ENCODE measurements at regions not wholly inside any gene's neighbourhood (a gene's known extent, or its start where the extent isn't known, plus 50 kb on each side); places are given as distances from the start of the nearest gene placed in this dataset.

DNA sequence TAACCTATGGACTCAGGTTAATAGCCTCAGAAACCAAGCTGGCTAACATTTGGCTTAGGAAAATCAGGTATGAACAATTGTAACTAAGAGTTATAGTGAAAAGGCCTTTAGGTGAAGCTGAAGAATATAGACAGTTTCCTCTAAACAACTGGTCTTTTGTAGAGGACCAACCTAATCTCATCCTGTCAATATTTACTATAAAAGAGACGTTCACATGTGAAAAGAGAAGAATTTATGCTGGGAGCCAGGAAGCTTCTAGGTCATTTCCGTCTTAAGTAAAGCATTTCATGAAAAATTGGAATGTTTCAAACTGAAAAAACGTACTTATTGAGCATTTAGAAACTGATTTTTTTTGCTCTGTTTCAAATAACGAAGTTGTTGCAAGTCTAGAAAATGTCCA is 764.3 kb upstream of the GOLIM4 start:
- Histone ChIP-seq H3K27me3 (ENCODE audit: control insufficient read depth in 3 of 3, insufficient read depth in 3 of 3, low read length in 3 of 3) (no peaks in the 10 kb centered on the region), H3K9ac (ENCODE audit: low read depth in 1 of 3, low read length in 3 of 3) (no peak overlapping the region), H3K36me3 (ENCODE audit: control insufficient read depth in 3 of 3, insufficient read depth in 3 of 3, low read length in 3 of 3) (no peaks in the 10 kb centered on the region), H3K27ac (ENCODE audit: low read depth, low read length) (no peak overlapping the region), H3K4me3 (ENCODE audit: low read length in 3 of 3) (no peak overlapping the region), H3K4me1 (ENCODE audit: control insufficient read depth in 3 of 3, insufficient read depth in 3 of 3, low read length in 3 of 3) (no peaks in the 10 kb centered on the region), H3K9me3 (ENCODE audit: control insufficient read depth in 3 of 3, low read length in 3 of 3) (no peaks in the 10 kb centered on the region)

DNA sequence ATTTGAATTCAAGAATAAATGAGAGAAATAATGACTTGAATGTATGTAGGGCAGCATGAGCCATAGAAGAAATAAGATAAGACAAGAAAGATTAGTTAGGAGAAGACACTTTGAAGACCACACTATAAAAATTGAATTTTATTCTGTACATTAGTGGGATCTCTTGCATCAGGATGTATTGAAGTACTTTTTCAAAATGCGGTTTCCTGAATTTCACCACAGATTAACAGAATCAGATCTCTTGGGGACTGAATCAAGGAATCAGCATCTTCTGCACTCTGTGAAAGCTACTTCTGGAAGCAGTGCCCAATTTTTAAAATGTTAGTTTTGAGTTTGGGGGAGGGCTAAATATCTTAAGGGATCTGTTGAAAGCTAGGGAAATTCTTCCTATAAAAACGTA is 763.9 kb upstream of the GOLIM4 start:
- no peak overlapping the region for H3K27ac ChIP-seq (ENCODE audit: low read depth, low read length)
- H3K27me3 ChIP-seq (ENCODE audit: control insufficient read depth in 3 of 3, insufficient read depth in 3 of 3, low read length in 3 of 3) = no peaks in the 10 kb centered on the region
- H3K36me3 ChIP-seq (ENCODE audit: control insufficient read depth in 3 of 3, insufficient read depth in 3 of 3, low read length in 3 of 3) = no peaks in the 10 kb centered on the region
- no peaks in the 10 kb centered on the region for H3K4me1 ChIP-seq (ENCODE audit: control insufficient read depth in 3 of 3, insufficient read depth in 3 of 3, low read length in 3 of 3)
- no peak overlapping the region for H3K9ac ChIP-seq (ENCODE audit: low read depth in 1 of 3, low read length in 3 of 3)
- no peak overlapping the region for H3K4me3 ChIP-seq (ENCODE audit: low read length in 3 of 3)
- H3K9me3 ChIP-seq (ENCODE audit: control insufficient read depth in 3 of 3, low read length in 3 of 3) = no peaks in the 10 kb centered on the region

GRCh38 chr3:168859143-168859542 is 763.4 kb upstream of the GOLIM4 start:
- Histone ChIP-seq H3K4me3 (ENCODE audit: low read length in 3 of 3) (no peak overlapping the region), H3K4me1 (ENCODE audit: control insufficient read depth in 3 of 3, insufficient read depth in 3 of 3, low read length in 3 of 3) (no peaks in the 10 kb centered on the region), H3K9me3 (ENCODE audit: control insufficient read depth in 3 of 3, low read length in 3 of 3) (no peaks in the 10 kb centered on the region), H3K36me3 (ENCODE audit: control insufficient read depth in 3 of 3, insufficient read depth in 3 of 3, low read length in 3 of 3) (no peaks in the 10 kb centered on the region), H3K27me3 (ENCODE audit: control insufficient read depth in 3 of 3, insufficient read depth in 3 of 3, low read length in 3 of 3) (no peaks in the 10 kb centered on the region), H3K9ac (ENCODE audit: low read depth in 1 of 3, low read length in 3 of 3) (no peak overlapping the region), H3K27ac (ENCODE audit: low read depth, low read length) (no peak overlapping the region)

- Histone ChIP-seq H3K9ac (ENCODE audit: low read depth in 1 of 3, low read length in 3 of 3) (no peak overlapping the region), H3K4me1 (ENCODE audit: control insufficient read depth in 3 of 3, insufficient read depth in 3 of 3, low read length in 3 of 3) (no peaks in the 10 kb centered on the region), H3K27ac (ENCODE audit: low read depth, low read length) (no peak overlapping the region), H3K4me3 (ENCODE audit: low read length in 3 of 3) (no peak overlapping the region), H3K27me3 (ENCODE audit: control insufficient read depth in 3 of 3, insufficient read depth in 3 of 3, low read length in 3 of 3) (no peaks in the 10 kb centered on the region), H3K9me3 (ENCODE audit: control insufficient read depth in 3 of 3, low read length in 3 of 3) (no peaks in the 10 kb centered on the region), H3K36me3 (ENCODE audit: control insufficient read depth in 3 of 3, insufficient read depth in 3 of 3, low read length in 3 of 3) (no peaks in the 10 kb centered on the region)
Measured at GRCh38 chr3:168858327-168858726, 762.6 kb upstream of the GOLIM4 start.

GRCh38 chr3:168850109-168850508 is 754.4 kb upstream of the GOLIM4 start:
- Histone ChIP-seq H3K9me3 (ENCODE audit: control insufficient read depth in 3 of 3, low read length in 3 of 3) (no peaks in the 10 kb centered on the region), H3K27ac (ENCODE audit: low read depth, low read length) (no peak overlapping the region), H3K9ac (ENCODE audit: low read depth in 1 of 3, low read length in 3 of 3) (no peak overlapping the region), H3K27me3 (ENCODE audit: control insufficient read depth in 3 of 3, insufficient read depth in 3 of 3, low read length in 3 of 3) (peaks cover 0 to 7% (median 0%) of the 10 kb centered on the region in 3 donors), H3K4me3 (ENCODE audit: low read length in 3 of 3) (no peak overlapping the region), H3K36me3 (ENCODE audit: control insufficient read depth in 3 of 3, insufficient read depth in 3 of 3, low read length in 3 of 3) (no peaks in the 10 kb centered on the region), H3K4me1 (ENCODE audit: control insufficient read depth in 3 of 3, insufficient read depth in 3 of 3, low read length in 3 of 3) (no peaks in the 10 kb centered on the region)

GRCh38 chr3:168847291-168847883 is 751.7 kb upstream of the GOLIM4 start:
- no peak overlapping the region for H3K4me3 ChIP-seq (ENCODE audit: low read length in 3 of 3)
- no peaks in the 10 kb centered on the region for H3K4me1 ChIP-seq (ENCODE audit: control insufficient read depth in 3 of 3, insufficient read depth in 3 of 3, low read length in 3 of 3)
- no peaks in the 10 kb centered on the region for H3K9me3 ChIP-seq (ENCODE audit: control insufficient read depth in 3 of 3, low read length in 3 of 3)
- H3K36me3 ChIP-seq (ENCODE audit: control insufficient read depth in 3 of 3, insufficient read depth in 3 of 3, low read length in 3 of 3) = no peaks in the 10 kb centered on the region
- H3K9ac ChIP-seq (ENCODE audit: low read depth in 1 of 3, low read length in 3 of 3) = no peak overlapping the region
- peaks cover 0 to 14% (median 0%) of the 10 kb centered on the region in 3 donors for H3K27me3 ChIP-seq (ENCODE audit: control insufficient read depth in 3 of 3, insufficient read depth in 3 of 3, low read length in 3 of 3)
- no peak overlapping the region for H3K27ac ChIP-seq (ENCODE audit: low read depth, low read length)

GRCh38 chr3:168844894-168845482 is 749.3 kb upstream of the GOLIM4 start:
- H3K9me3 ChIP-seq (ENCODE audit: control insufficient read depth in 3 of 3, low read length in 3 of 3) = no peaks in the 10 kb centered on the region
- peaks cover 0 to 14% (median 0%) of the 10 kb centered on the region in 3 donors for H3K27me3 ChIP-seq (ENCODE audit: control insufficient read depth in 3 of 3, insufficient read depth in 3 of 3, low read length in 3 of 3)
- H3K27ac ChIP-seq (ENCODE audit: low read depth, low read length) = no peak overlapping the region
- H3K4me1 ChIP-seq (ENCODE audit: control insufficient read depth in 3 of 3, insufficient read depth in 3 of 3, low read length in 3 of 3) = no peaks in the 10 kb centered on the region
- no peaks in the 10 kb centered on the region for H3K36me3 ChIP-seq (ENCODE audit: control insufficient read depth in 3 of 3, insufficient read depth in 3 of 3, low read length in 3 of 3)
- no peak overlapping the region for H3K9ac ChIP-seq (ENCODE audit: low read depth in 1 of 3, low read length in 3 of 3)
- H3K4me3 ChIP-seq (ENCODE audit: low read length in 3 of 3) = no peak overlapping the region

DNA sequence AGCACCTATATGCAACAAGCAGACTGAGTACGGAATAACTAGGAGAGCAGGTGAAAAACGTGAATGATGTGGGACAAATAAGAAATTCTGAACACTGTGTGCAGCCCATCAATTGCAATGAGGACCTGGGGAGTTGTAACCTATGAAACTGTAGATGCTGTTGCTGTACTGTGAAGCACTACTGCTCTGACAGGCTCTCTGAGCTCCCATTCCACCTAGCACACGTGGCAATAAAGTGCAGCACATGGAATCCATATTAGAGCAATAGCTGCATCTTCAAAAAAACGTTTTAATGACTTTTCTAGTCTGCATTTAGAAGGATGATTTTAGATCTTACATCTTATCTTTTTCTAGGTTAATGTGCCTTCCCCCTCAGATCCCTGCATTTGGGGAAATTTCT is 748.7 kb upstream of the GOLIM4 start:
- H3K9me3 ChIP-seq (ENCODE audit: control insufficient read depth in 3 of 3, low read length in 3 of 3) = no peaks in the 10 kb centered on the region
- no peak overlapping the region for H3K27ac ChIP-seq (ENCODE audit: low read depth, low read length)
- peaks cover 0 to 14% (median 0%) of the 10 kb centered on the region in 3 donors for H3K27me3 ChIP-seq (ENCODE audit: control insufficient read depth in 3 of 3, insufficient read depth in 3 of 3, low read length in 3 of 3)
- H3K4me3 ChIP-seq (ENCODE audit: low read length in 3 of 3) = no peak overlapping the region
- H3K36me3 ChIP-seq (ENCODE audit: control insufficient read depth in 3 of 3, insufficient read depth in 3 of 3, low read length in 3 of 3) = no peaks in the 10 kb centered on the region
- no peaks in the 10 kb centered on the region for H3K4me1 ChIP-seq (ENCODE audit: control insufficient read depth in 3 of 3, insufficient read depth in 3 of 3, low read length in 3 of 3)
- no peak overlapping the region for H3K9ac ChIP-seq (ENCODE audit: low read depth in 1 of 3, low read length in 3 of 3)

DNA sequence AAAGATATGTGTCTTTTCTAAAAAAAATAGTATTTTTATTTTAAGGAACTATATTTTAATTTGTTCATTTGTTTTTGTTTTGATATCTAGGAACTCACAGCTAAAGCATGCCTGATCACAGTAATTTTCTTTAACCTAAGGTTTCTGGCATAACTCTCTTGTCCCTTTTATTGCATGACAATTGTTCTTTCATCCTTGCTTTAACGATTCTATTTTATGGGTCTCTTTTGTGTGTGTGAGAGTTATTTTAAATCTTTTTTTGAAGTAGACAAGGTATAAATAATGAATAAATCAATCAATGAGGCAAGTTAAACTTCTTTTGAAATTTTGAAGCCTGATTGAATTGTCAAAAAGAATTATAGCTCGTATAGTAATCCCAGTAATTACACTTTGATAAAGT is 747.8 kb upstream of the GOLIM4 start:
- H3K4me1 ChIP-seq (ENCODE audit: control insufficient read depth in 3 of 3, insufficient read depth in 3 of 3, low read length in 3 of 3) = no peaks in the 10 kb centered on the region
- no peak overlapping the region for H3K4me3 ChIP-seq (ENCODE audit: low read length in 3 of 3)
- H3K36me3 ChIP-seq (ENCODE audit: control insufficient read depth in 3 of 3, insufficient read depth in 3 of 3, low read length in 3 of 3) = no peaks in the 10 kb centered on the region
- no peak overlapping the region for H3K27ac ChIP-seq (ENCODE audit: low read depth, low read length)
- H3K9ac ChIP-seq (ENCODE audit: low read depth in 1 of 3, low read length in 3 of 3) = no peak overlapping the region
- H3K9me3 ChIP-seq (ENCODE audit: control insufficient read depth in 3 of 3, low read length in 3 of 3) = no peaks in the 10 kb centered on the region
- peaks cover 0 to 14% (median 0%) of the 10 kb centered on the region in 3 donors for H3K27me3 ChIP-seq (ENCODE audit: control insufficient read depth in 3 of 3, insufficient read depth in 3 of 3, low read length in 3 of 3)

- Histone ChIP-seq H3K27ac (ENCODE audit: low read depth, low read length) (no peak overlapping the region), H3K9me3 (ENCODE audit: control insufficient read depth in 3 of 3, low read length in 3 of 3) (no peaks in the 10 kb centered on the region), H3K9ac (ENCODE audit: low read depth in 1 of 3, low read length in 3 of 3) (no peak overlapping the region), H3K27me3 (ENCODE audit: control insufficient read depth in 3 of 3, insufficient read depth in 3 of 3, low read length in 3 of 3) (peaks cover 0 to 2% (median 0%) of the 10 kb centered on the region in 3 donors), H3K4me1 (ENCODE audit: control insufficient read depth in 3 of 3, insufficient read depth in 3 of 3, low read length in 3 of 3) (no peaks in the 10 kb centered on the region), H3K36me3 (ENCODE audit: control insufficient read depth in 3 of 3, insufficient read depth in 3 of 3, low read length in 3 of 3) (no peaks in the 10 kb centered on the region), H3K4me3 (ENCODE audit: low read length in 3 of 3) (no peak overlapping the region)
Measured at GRCh38 chr3:168839653-168840052, 743.9 kb upstream of the GOLIM4 start.
